ENCODE measurements at regions not wholly inside any gene's neighbourhood (a gene's known extent, or its start where the extent isn't known, plus 50 kb on each side); places are given as distances from the start of the nearest gene placed in this dataset.

- Histone ChIP-seq H4K20me1 (ENCODE audit: insufficient read depth, low read length) (no peaks in the 10 kb centered on the region), H3K9ac (ENCODE audit: low read length) (no peak overlapping the region), H3K4me3 (ENCODE audit: low read length) (no peak overlapping the region), H3K36me3 (replicated peaks; ENCODE audit: low read depth, low read length) (no peaks in the 10 kb centered on the region), H3K27ac (ENCODE audit: low read length) (no peak overlapping the region), H3K4me2 (ENCODE audit: low read length) (no peak overlapping the region), H3K4me1 (ENCODE audit: low read length) (no peaks in the 10 kb centered on the region), H3K79me2 (ENCODE audit: low read length) (no peaks in the 10 kb centered on the region), H3K9me3 (ENCODE audit: insufficient read depth, low read length) (no peaks in the 10 kb centered on the region), H2AFZ (ENCODE audit: low read depth, low read length) (no peak overlapping the region), H3K27me3 (ENCODE audit: low read depth, low read length) (no peaks in the 10 kb centered on the region)
- TF ChIP-seq CTCF (IDR thresholded peaks at IDR 0.05; ENCODE audit: low read depth, low read length) (no peak), EZH2phosphoT487 (IDR thresholded peaks at IDR 0.05; ENCODE audit: low read depth) (no peak)
These were observed 191.6 kb upstream of the E2F7 start for GRCh38 chr12:77256956-77257355.

- Histone ChIP-seq H2AFZ (ENCODE audit: low read depth, low read length) (no peak overlapping the region), H3K9me3 (ENCODE audit: insufficient read depth, low read length) (no peaks in the 10 kb centered on the region), H3K4me2 (ENCODE audit: low read length) (no peak overlapping the region), H3K36me3 (replicated peaks; ENCODE audit: low read depth, low read length) (no peaks in the 10 kb centered on the region), H3K27ac (ENCODE audit: low read length) (no peak overlapping the region), H3K9ac (ENCODE audit: low read length) (no peak overlapping the region), H3K4me3 (ENCODE audit: low read length) (no peak overlapping the region), H4K20me1 (ENCODE audit: insufficient read depth, low read length) (no peaks in the 10 kb centered on the region), H3K4me1 (ENCODE audit: low read length) (no peaks in the 10 kb centered on the region), H3K79me2 (ENCODE audit: low read length) (no peaks in the 10 kb centered on the region), H3K27me3 (ENCODE audit: low read depth, low read length) (no peaks in the 10 kb centered on the region)
- TF ChIP-seq CTCF (IDR thresholded peaks at IDR 0.05; ENCODE audit: low read depth, low read length) (no peak), EZH2phosphoT487 (IDR thresholded peaks at IDR 0.05; ENCODE audit: low read depth) (no peak)
These were observed 188.0 kb upstream of the E2F7 start for GRCh38 chr12:77253321-77253720.

- Histone ChIP-seq H3K27ac (ENCODE audit: low read length) (no peak overlapping the region), H3K9ac (ENCODE audit: low read length) (no peak overlapping the region), H3K36me3 (replicated peaks; ENCODE audit: low read depth, low read length) (no peaks in the 10 kb centered on the region), H4K20me1 (ENCODE audit: insufficient read depth, low read length) (no peaks in the 10 kb centered on the region), H2AFZ (ENCODE audit: low read depth, low read length) (no peak overlapping the region), H3K9me3 (ENCODE audit: insufficient read depth, low read length) (no peaks in the 10 kb centered on the region), H3K27me3 (ENCODE audit: low read depth, low read length) (no peaks in the 10 kb centered on the region), H3K79me2 (ENCODE audit: low read length) (no peaks in the 10 kb centered on the region), H3K4me2 (ENCODE audit: low read length) (no peak overlapping the region), H3K4me3 (ENCODE audit: low read length) (no peak overlapping the region), H3K4me1 (ENCODE audit: low read length) (no peaks in the 10 kb centered on the region)
- TF ChIP-seq CTCF (IDR thresholded peaks at IDR 0.05; ENCODE audit: low read depth, low read length) (no peak), EZH2phosphoT487 (IDR thresholded peaks at IDR 0.05; ENCODE audit: low read depth) (no peak)
These were observed 186.4 kb upstream of the E2F7 start for GRCh38 chr12:77251799-77252198.

- Histone ChIP-seq H3K9ac (ENCODE audit: low read length) (no peak overlapping the region), H3K4me2 (ENCODE audit: low read length) (no peak overlapping the region), H3K4me1 (ENCODE audit: low read length) (no peaks in the 10 kb centered on the region), H3K79me2 (ENCODE audit: low read length) (no peaks in the 10 kb centered on the region), H4K20me1 (ENCODE audit: insufficient read depth, low read length) (no peaks in the 10 kb centered on the region), H3K27me3 (ENCODE audit: low read depth, low read length) (no peaks in the 10 kb centered on the region), H2AFZ (ENCODE audit: low read depth, low read length) (no peak overlapping the region), H3K4me3 (ENCODE audit: low read length) (no peak overlapping the region), H3K27ac (ENCODE audit: low read length) (no peak overlapping the region), H3K9me3 (ENCODE audit: insufficient read depth, low read length) (no peaks in the 10 kb centered on the region), H3K36me3 (replicated peaks; ENCODE audit: low read depth, low read length) (no peaks in the 10 kb centered on the region)
- TF ChIP-seq EZH2phosphoT487 (IDR thresholded peaks at IDR 0.05; ENCODE audit: low read depth) (no peak), CTCF (IDR thresholded peaks at IDR 0.05; ENCODE audit: low read depth, low read length) (no peak)
These were observed 184.5 kb upstream of the E2F7 start for GRCh38 chr12:77249892-77250291.
